ENCODE measurements at regions not wholly inside any gene's neighbourhood (a gene's known extent, or its start where the extent isn't known, plus 50 kb on each side); places are given as distances from the start of the nearest gene placed in this dataset.

- Histone ChIP-seq H3K4me3 (ENCODE audit: low read length) (no peak overlapping the region), H3K4me1 (ENCODE audit: low read length) (no peaks in the 10 kb centered on the region), H3K27ac (ENCODE audit: low read length) (no peak overlapping the region), H3K9ac (ENCODE audit: low read length) (no peak overlapping the region), H2AFZ (ENCODE audit: low read depth, low read length) (no peak overlapping the region), H3K79me2 (ENCODE audit: low read length) (no peaks in the 10 kb centered on the region), H3K4me2 (ENCODE audit: low read length) (no peak overlapping the region), H3K36me3 (replicated peaks; ENCODE audit: low read depth, low read length) (no peaks in the 10 kb centered on the region), H4K20me1 (ENCODE audit: insufficient read depth, low read length) (no peaks in the 10 kb centered on the region), H3K27me3 (ENCODE audit: low read depth, low read length) (no peaks in the 10 kb centered on the region), H3K9me3 (ENCODE audit: insufficient read depth, low read length) (no peaks in the 10 kb centered on the region)
- no peak for TF ChIP-seq EZH2phosphoT487 (IDR thresholded peaks at IDR 0.05; ENCODE audit: low read depth)
- TF ChIP-seq, protein P1, sequence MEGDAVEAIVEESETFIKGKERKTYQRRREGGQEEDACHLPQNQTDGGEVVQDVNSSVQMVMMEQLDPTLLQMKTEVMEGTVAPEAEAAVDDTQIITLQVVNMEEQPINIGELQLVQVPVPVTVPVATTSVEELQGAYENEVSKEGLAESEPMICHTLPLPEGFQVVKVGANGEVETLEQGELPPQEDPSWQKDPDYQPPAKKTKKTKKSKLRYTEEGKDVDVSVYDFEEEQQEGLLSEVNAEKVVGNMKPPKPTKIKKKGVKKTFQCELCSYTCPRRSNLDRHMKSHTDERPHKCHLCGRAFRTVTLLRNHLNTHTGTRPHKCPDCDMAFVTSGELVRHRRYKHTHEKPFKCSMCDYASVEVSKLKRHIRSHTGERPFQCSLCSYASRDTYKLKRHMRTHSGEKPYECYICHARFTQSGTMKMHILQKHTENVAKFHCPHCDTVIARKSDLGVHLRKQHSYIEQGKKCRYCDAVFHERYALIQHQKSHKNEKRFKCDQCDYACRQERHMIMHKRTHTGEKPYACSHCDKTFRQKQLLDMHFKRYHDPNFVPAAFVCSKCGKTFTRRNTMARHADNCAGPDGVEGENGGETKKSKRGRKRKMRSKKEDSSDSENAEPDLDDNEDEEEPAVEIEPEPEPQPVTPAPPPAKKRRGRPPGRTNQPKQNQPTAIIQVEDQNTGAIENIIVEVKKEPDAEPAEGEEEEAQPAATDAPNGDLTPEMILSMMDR (IDR thresholded peaks at IDR 0.05; ENCODE audit: low read depth, low read length): no peak
These were observed 974.2 kb downstream of the NSUN3 start for GRCh38 chr3:95037097-95037496.

DNA sequence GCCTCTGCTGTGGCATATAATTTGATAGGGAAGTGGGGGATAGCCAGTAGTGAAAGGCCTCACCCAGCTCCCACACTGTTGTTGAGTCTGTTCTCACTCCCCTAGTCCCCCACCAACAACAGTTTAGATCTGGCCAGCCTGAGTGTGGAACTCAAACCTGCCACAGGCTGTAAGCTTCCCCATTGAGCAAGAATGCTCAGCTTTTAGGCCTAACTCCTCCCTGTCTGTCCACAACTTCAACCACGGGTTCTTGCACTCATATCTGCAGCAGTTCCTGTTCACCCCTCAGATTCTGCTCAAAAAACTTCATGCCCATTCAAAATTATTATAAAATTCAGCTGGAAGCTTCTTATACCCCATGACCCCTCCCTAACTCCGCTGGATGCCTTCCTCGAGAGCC lies 975.1 kb downstream of the NSUN3 start:
- H3K79me2 ChIP-seq (ENCODE audit: low read length): no peaks in the 10 kb centered on the region
- H3K27ac ChIP-seq (ENCODE audit: low read length): no peak overlapping the region

DNA sequence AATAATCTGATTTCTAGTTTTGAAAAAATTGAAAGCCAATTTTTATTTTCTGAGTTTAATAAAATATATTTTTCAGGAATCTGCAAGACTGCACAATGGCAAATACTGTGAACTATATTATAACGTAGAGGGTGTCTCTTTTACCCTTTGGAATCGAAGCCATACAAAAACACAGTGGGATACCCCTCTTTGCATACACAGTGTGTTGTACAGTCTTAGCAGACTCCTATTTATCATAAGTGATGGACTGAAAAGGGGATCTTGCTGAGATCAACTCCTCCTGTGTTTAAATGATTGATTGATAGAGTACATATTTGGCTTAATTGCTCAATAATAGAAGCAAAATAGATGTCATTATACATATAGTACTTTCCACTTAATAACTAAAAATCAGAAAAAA lies 981.2 kb downstream of the NSUN3 start:
- Histone ChIP-seq H3K9ac (ENCODE audit: low read length) (no peak overlapping the region), H3K27me3 (ENCODE audit: low read depth, low read length) (no peaks in the 10 kb centered on the region), H3K36me3 (replicated peaks; ENCODE audit: low read depth, low read length) (no peaks in the 10 kb centered on the region), H3K4me1 (ENCODE audit: low read length) (no peaks in the 10 kb centered on the region), H3K4me2 (ENCODE audit: low read length) (no peak overlapping the region), H4K20me1 (ENCODE audit: insufficient read depth, low read length) (no peaks in the 10 kb centered on the region), H2AFZ (ENCODE audit: low read depth, low read length) (no peak overlapping the region), H3K9me3 (ENCODE audit: insufficient read depth, low read length) (no peaks in the 10 kb centered on the region), H3K4me3 (ENCODE audit: low read length) (no peak overlapping the region), H3K79me2 (ENCODE audit: low read length) (no peaks in the 10 kb centered on the region), H3K27ac (ENCODE audit: low read length) (no peak overlapping the region)
- TF ChIP-seq, protein P1 (IDR thresholded peaks at IDR 0.05; ENCODE audit: low read depth, low read length): no peak
- TF ChIP-seq EZH2phosphoT487 (IDR thresholded peaks at IDR 0.05; ENCODE audit: low read depth): no peak

More for the DNA sequence above, 975.1 kb downstream of the NSUN3 start:
- no peaks in the 10 kb centered on the region for H3K4me1 ChIP-seq (ENCODE audit: low read length)
- no peak overlapping the region for H2AFZ ChIP-seq (ENCODE audit: low read depth, low read length)
- no peaks in the 10 kb centered on the region for H3K9me3 ChIP-seq (ENCODE audit: insufficient read depth, low read length)
- no peak overlapping the region for H3K4me3 ChIP-seq (ENCODE audit: low read length)
- H3K9ac ChIP-seq (ENCODE audit: low read length): no peak overlapping the region
- TF ChIP-seq EZH2phosphoT487 (IDR thresholded peaks at IDR 0.05; ENCODE audit: low read depth): no peak
- TF ChIP-seq, protein P1 (IDR thresholded peaks at IDR 0.05; ENCODE audit: low read depth, low read length): no peak
- no peaks in the 10 kb centered on the region for H3K27me3 ChIP-seq (ENCODE audit: low read depth, low read length)
- H3K36me3 ChIP-seq (replicated peaks; ENCODE audit: low read depth, low read length): no peaks in the 10 kb centered on the region
- H3K4me2 ChIP-seq (ENCODE audit: low read length): no peak overlapping the region
- no peaks in the 10 kb centered on the region for H4K20me1 ChIP-seq (ENCODE audit: insufficient read depth, low read length)

DNA sequence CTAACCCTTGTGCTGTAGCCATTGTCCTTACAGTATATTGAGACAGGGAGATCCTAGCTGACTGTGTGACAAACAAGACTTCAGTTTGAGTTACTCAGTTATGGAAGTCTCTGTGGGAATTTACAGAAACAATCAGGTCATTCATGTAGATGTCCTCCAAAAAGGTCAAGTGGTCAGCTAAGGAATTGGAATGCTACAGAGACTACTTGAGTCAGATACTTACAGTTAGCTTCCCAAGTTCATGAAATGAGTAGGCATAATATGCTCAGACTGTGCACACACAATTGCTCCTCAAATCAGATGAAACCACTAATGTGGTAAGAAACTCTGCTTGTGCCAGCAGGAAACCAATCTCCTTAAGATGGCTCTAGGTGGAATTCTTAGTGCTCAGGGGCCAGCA lies 985.7 kb downstream of the NSUN3 start:
- H3K79me2 ChIP-seq (ENCODE audit: low read length): no peaks in the 10 kb centered on the region
- no peaks in the 10 kb centered on the region for H3K4me1 ChIP-seq (ENCODE audit: low read length)
- no peak overlapping the region for H2AFZ ChIP-seq (ENCODE audit: low read depth, low read length)
- H3K4me2 ChIP-seq (ENCODE audit: low read length): no peak overlapping the region
- H3K9ac ChIP-seq (ENCODE audit: low read length): no peak overlapping the region
- H3K27me3 ChIP-seq (ENCODE audit: low read depth, low read length): no peaks in the 10 kb centered on the region
- no peak overlapping the region for H3K4me3 ChIP-seq (ENCODE audit: low read length)
- H4K20me1 ChIP-seq (ENCODE audit: insufficient read depth, low read length): no peaks in the 10 kb centered on the region
- no peak for TF ChIP-seq EZH2phosphoT487 (IDR thresholded peaks at IDR 0.05; ENCODE audit: low read depth)
- TF ChIP-seq, protein P1 (IDR thresholded peaks at IDR 0.05; ENCODE audit: low read depth, low read length): no peak
- no peak overlapping the region for H3K27ac ChIP-seq (ENCODE audit: low read length)
- H3K9me3 ChIP-seq (ENCODE audit: insufficient read depth, low read length): no peaks in the 10 kb centered on the region
- no peaks in the 10 kb centered on the region for H3K36me3 ChIP-seq (replicated peaks; ENCODE audit: low read depth, low read length)
